T-cell (primary cell): ENCODE measurements at regions not wholly inside any gene's neighbourhood (a gene's known extent, or its start where the extent isn't known, plus 50 kb on each side); places are given as distances from the start of the nearest gene placed in this dataset.

Experiments used
- ATAC-seq, 4 experiments: fragments of 200-7000 bp in 3 of 4; fragments of 150-1000 bp in 1 of 4; cut with Tn5 transposase; replicated peaks in 1 of 4; 1 replicate in 3 of 4; 2 replicates in 1 of 4; pipeline ENCODE4 v1.10.0; 2021; ENCODE audit warnings: moderate library complexity in 3 of 4, mild to moderate bottlenecking in 2 of 4, moderate number of reproducible peaks in 1 of 4
- CTCF ChIA-PET, 2 donors: fragments of 300-600 bp; sonication (Branson Sonifier 250); formaldehyde crosslinking; loops; one replicate each; lab custom pipeline; 2022; ENCODE audit warnings: antibody characterized with exemption in 2 of 2; lab: Charles Lee
- POLR2A ChIA-PET, 2 donors: fragments of 300-600 bp; sonication (Branson Sonifier 250); formaldehyde crosslinking; loops; one replicate each; lab custom pipeline; 2022; ENCODE audit warnings: antibody characterized with exemption in 2 of 2; lab: Charles Lee
- DNase-seq, 35 experiments: peaks; one replicate each; pipeline versions ENCODE4 v3.0.0 to v3.0.0-alpha.2; 2013 to 2023
- H3K27ac ChIP-seq: one replicate; pipeline ENCODE4 v1.5.1; 2013; ENCODE audit warnings: low read length
- H3K27me3 ChIP-seq, 2 experiments: replicated peaks in 1 of 2; 1 replicate in 1 of 2; 2 replicates in 1 of 2; pipeline versions ENCODE4 v1.6.1 to v1.7.0; 2013; ENCODE audit warnings: low read length in 1 of 2, mixed read lengths in 1 of 2; ENCODE audit not compliant: control insufficient read depth in 2 of 2, insufficient read depth in 2 of 2; ENCODE audit errors: extremely low read depth in 1 of 2
- H3K36me3 ChIP-seq, 2 donors: 1 replicate in 1 of 2; 2 replicates in 1 of 2; pipeline versions ENCODE4 v1.6.1 to v1.7.0; 2013; ENCODE audit warnings: low read length in 1 of 2; ENCODE audit not compliant: control insufficient read depth in 2 of 2, insufficient read depth in 1 of 2; ENCODE audit errors: extremely low read depth in 1 of 2
- H3K4me1 ChIP-seq, 2 experiments: 1 replicate in 1 of 2; 2 replicates in 1 of 2; pipeline versions ENCODE4 v1.6.1 to v1.7.0; 2013; ENCODE audit warnings: low read length in 2 of 2, mixed read lengths in 1 of 2; ENCODE audit not compliant: insufficient read depth in 2 of 2, control insufficient read depth in 1 of 2; ENCODE audit errors: extremely low read depth in 1 of 2
- H3K4me3 ChIP-seq, 2 donors: 1 replicate in 1 of 2; 2 replicates in 1 of 2; pipeline versions ENCODE4 v1.5.1 to v1.7.0; 2013; ENCODE audit warnings: mild to moderate bottlenecking in 2 of 2, low read length in 1 of 2, moderate library complexity in 1 of 2; ENCODE audit not compliant: control insufficient read depth in 1 of 2; ENCODE audit errors: extremely low read depth in 1 of 2
- H3K9me3 ChIP-seq: 2 replicates; pipeline ENCODE4 v1.7.0; 2013
- H3K27ac Mint-ChIP-seq, 2 donors: one replicate each; pipeline ENCODE4 v1.8.0; 2020 to 2021; ENCODE audit warnings: mild to moderate bottlenecking in 2 of 2, mixed read lengths in 2 of 2
- H3K27me3 Mint-ChIP-seq, 2 donors: one replicate each; pipeline ENCODE4 v1.8.0; 2021 to 2022; ENCODE audit warnings: mixed read lengths in 2 of 2
- H3K36me3 Mint-ChIP-seq: one replicate; pipeline ENCODE4 v1.8.0; 2021; ENCODE audit warnings: mixed read lengths
- H3K4me1 Mint-ChIP-seq, 3 donors: one replicate each; pipeline ENCODE4 v1.8.0; 2020 to 2022; ENCODE audit warnings: mixed read lengths in 3 of 3, mild to moderate bottlenecking in 1 of 3
- H3K4me3 Mint-ChIP-seq, 3 donors: one replicate each; pipeline ENCODE4 v1.8.0; 2020 to 2022; ENCODE audit warnings: mild to moderate bottlenecking in 3 of 3, mixed read lengths in 3 of 3, moderate library complexity in 3 of 3
- H3K9me3 Mint-ChIP-seq, 3 donors: one replicate each; pipeline ENCODE4 v1.8.0; 2020 to 2022; ENCODE audit warnings: mixed read lengths in 3 of 3
- WGBS: methylation state at CpG from one replicate; pipeline ENCODE4 v1.1.5; 2013; ENCODE audit warnings: missing lambda C conversion rate; ENCODE audit not compliant: insufficient coverage; 5-methylcytosine and 5-hydroxymethylcytosine counted together

- Mint-ChIP-seq H3K9me3 (peaks cover 0 to 3% (median 0%) of the 10 kb centered on the region in 3 donors), H3K27me3 (peaks cover 16 to 26% of the 10 kb centered on the region in 2 donors), H3K27ac (no peak overlapping the region), H3K36me3 (no peaks in the 10 kb centered on the region), H3K4me1 (no peaks in the 10 kb centered on the region), H3K4me3 (no peak overlapping the region)
- Histone ChIP-seq H3K4me1 (no peaks in the 10 kb centered on the region), H3K4me3 (no peak overlapping the region), H3K9me3 (no peaks in the 10 kb centered on the region), H3K27me3 (peaks cover 0 to 31% of the 10 kb centered on the region in 2 experiments), H3K27ac (no peak overlapping the region), H3K36me3 (no peaks in the 10 kb centered on the region)
- DNase-seq, result no peak
- no CpG with 5 or more reads among the region's 1 CpG for WGBS
- CTCF ChIA-PET, result no interaction called here
- no peak for ATAC-seq
- POLR2A ChIA-PET, result no interaction called here
These were observed 181.5 kb upstream of the RNF32 start for GRCh38 chr7:156459067-156459466.

- no peak for DNase-seq
- no peaks in the 10 kb centered on the region for H3K36me3 Mint-ChIP-seq
- H3K9me3 Mint-ChIP-seq, result peaks cover 0 to 3% (median 0%) of the 10 kb centered on the region in 3 donors
- no peaks in the 10 kb centered on the region for H3K9me3 ChIP-seq
- H3K27me3 ChIP-seq, result peaks cover 0 to 27% of the 10 kb centered on the region in 2 experiments
- WGBS, result 85% methylated on average over 12 of the region's 16 CpGs
- H3K27me3 Mint-ChIP-seq, result peaks cover 18 to 25% of the 10 kb centered on the region in 2 donors
- H3K27ac ChIP-seq, result no peak overlapping the region
- H3K4me1 ChIP-seq, result no peaks in the 10 kb centered on the region
- H3K4me1 Mint-ChIP-seq, result no peaks in the 10 kb centered on the region
- no peak overlapping the region for H3K4me3 Mint-ChIP-seq
- CTCF ChIA-PET, result no interaction called here
- H3K4me3 ChIP-seq, result no peak overlapping the region
- no peaks in the 10 kb centered on the region for H3K36me3 ChIP-seq
- H3K27ac Mint-ChIP-seq, result no peak overlapping the region
- ATAC-seq, result no peak
- POLR2A ChIA-PET, result no interaction called here
These were observed 182.6 kb upstream of the RNF32 start for GRCh38 chr7:156458011-156458410.

GRCh38 chr7:156456503-156457115, 184.0 kb upstream of the RNF32 start:
- H3K27ac Mint-ChIP-seq, result no peak overlapping the region
- ChIA-PET CTCF (interaction anchor here in 1 of 2 donors (0.5 to 0.6 kb wide), 2 partner anchors 522 to 1043 kb away, joined by 3 to 8 read pairs; no protein-coding TSS in a partner anchor), POLR2A (no interaction called here)
- Histone ChIP-seq H3K36me3 (no peaks in the 10 kb centered on the region), H3K9me3 (no peaks in the 10 kb centered on the region), H3K27ac (no peak overlapping the region), H3K4me1 (no peaks in the 10 kb centered on the region), H3K4me3 (no peak overlapping the region), H3K27me3 (peaks cover 2 to 27% of the 10 kb centered on the region in 2 experiments)
- no peaks in the 10 kb centered on the region for H3K36me3 Mint-ChIP-seq
- peaks cover 21 to 24% of the 10 kb centered on the region in 2 donors for H3K27me3 Mint-ChIP-seq
- H3K4me3 Mint-ChIP-seq, result no peak overlapping the region
- 82% methylated on average over 8 of the region's 11 CpGs for WGBS
- H3K4me1 Mint-ChIP-seq, result no peaks in the 10 kb centered on the region
- DNase-seq, result no peak
- peaks cover 0 to 3% (median 0%) of the 10 kb centered on the region in 3 donors for H3K9me3 Mint-ChIP-seq
- ATAC-seq, result no peak

- 33% methylated on average over 4 of the region's 8 CpGs for WGBS
- no peak overlapping the region for H3K4me3 ChIP-seq
- POLR2A ChIA-PET, result no interaction called here
- peaks cover 0 to 3% (median 0%) of the 10 kb centered on the region in 3 donors for H3K9me3 Mint-ChIP-seq
- CTCF ChIA-PET, result no interaction called here
- no peak overlapping the region for H3K27ac Mint-ChIP-seq
- H3K27me3 ChIP-seq, result peaks cover 2 to 27% of the 10 kb centered on the region in 2 experiments
- no peaks in the 10 kb centered on the region for H3K9me3 ChIP-seq
- H3K4me3 Mint-ChIP-seq, result no peak overlapping the region
- H3K4me1 ChIP-seq, result no peaks in the 10 kb centered on the region
- no peak overlapping the region for H3K27ac ChIP-seq
- no peaks in the 10 kb centered on the region for H3K36me3 Mint-ChIP-seq
- ATAC-seq (no peak), DNase-seq (no peak)
- no peaks in the 10 kb centered on the region for H3K4me1 Mint-ChIP-seq
- H3K27me3 Mint-ChIP-seq, result peaks cover 21 to 24% of the 10 kb centered on the region in 2 donors
- H3K36me3 ChIP-seq, result no peaks in the 10 kb centered on the region
These were observed 184.5 kb upstream of the RNF32 start for GRCh38 chr7:156456032-156456431.

GRCh38 chr7:156450473-156450872, 190.1 kb upstream of the RNF32 start:
- ChIA-PET CTCF (no interaction called here), POLR2A (no interaction called here)
- no peak for ATAC-seq
- Histone ChIP-seq H3K4me1 (no peaks in the 10 kb centered on the region), H3K4me3 (no peak overlapping the region), H3K36me3 (no peaks in the 10 kb centered on the region), H3K27me3 (peaks cover 2 to 9% of the 10 kb centered on the region in 2 experiments), H3K27ac (no peak overlapping the region), H3K9me3 (no peaks in the 10 kb centered on the region)
- Mint-ChIP-seq H3K9me3 (no peaks in the 10 kb centered on the region), H3K27me3 (peaks cover 5 to 11% of the 10 kb centered on the region in 2 donors), H3K4me1 (no peaks in the 10 kb centered on the region), H3K4me3 (no peak overlapping the region), H3K27ac (no peak overlapping the region), H3K36me3 (no peaks in the 10 kb centered on the region)
- no peak for DNase-seq
- 17% methylated on average over 1 of the region's 3 CpGs for WGBS

- no peaks in the 10 kb centered on the region for H3K4me1 Mint-ChIP-seq
- ChIA-PET POLR2A (no interaction called here), CTCF (no interaction called here)
- peaks cover under 1 to 9% of the 10 kb centered on the region in 2 donors for H3K27me3 Mint-ChIP-seq
- no peak for DNase-seq
- Histone ChIP-seq H3K9me3 (no peaks in the 10 kb centered on the region), H3K4me3 (no peak overlapping the region), H3K4me1 (no peaks in the 10 kb centered on the region), H3K27ac (no peak overlapping the region), H3K36me3 (no peaks in the 10 kb centered on the region), H3K27me3 (peaks cover 2 to 4% of the 10 kb centered on the region in 2 experiments)
- H3K36me3 Mint-ChIP-seq, result no peaks in the 10 kb centered on the region
- 59% methylated on average over 1 of the region's 1 CpG for WGBS
- no peak overlapping the region for H3K4me3 Mint-ChIP-seq
- no peak overlapping the region for H3K27ac Mint-ChIP-seq
- ATAC-seq, result no peak
- H3K9me3 Mint-ChIP-seq, result no peaks in the 10 kb centered on the region
These were observed 191.7 kb upstream of the RNF32 start for GRCh38 chr7:156448918-156449317.
